ENCODE measurements at regions not wholly inside any gene's neighbourhood (a gene's known extent, or its start where the extent isn't known, plus 50 kb on each side); places are given as distances from the start of the nearest gene placed in this dataset.

DNA sequence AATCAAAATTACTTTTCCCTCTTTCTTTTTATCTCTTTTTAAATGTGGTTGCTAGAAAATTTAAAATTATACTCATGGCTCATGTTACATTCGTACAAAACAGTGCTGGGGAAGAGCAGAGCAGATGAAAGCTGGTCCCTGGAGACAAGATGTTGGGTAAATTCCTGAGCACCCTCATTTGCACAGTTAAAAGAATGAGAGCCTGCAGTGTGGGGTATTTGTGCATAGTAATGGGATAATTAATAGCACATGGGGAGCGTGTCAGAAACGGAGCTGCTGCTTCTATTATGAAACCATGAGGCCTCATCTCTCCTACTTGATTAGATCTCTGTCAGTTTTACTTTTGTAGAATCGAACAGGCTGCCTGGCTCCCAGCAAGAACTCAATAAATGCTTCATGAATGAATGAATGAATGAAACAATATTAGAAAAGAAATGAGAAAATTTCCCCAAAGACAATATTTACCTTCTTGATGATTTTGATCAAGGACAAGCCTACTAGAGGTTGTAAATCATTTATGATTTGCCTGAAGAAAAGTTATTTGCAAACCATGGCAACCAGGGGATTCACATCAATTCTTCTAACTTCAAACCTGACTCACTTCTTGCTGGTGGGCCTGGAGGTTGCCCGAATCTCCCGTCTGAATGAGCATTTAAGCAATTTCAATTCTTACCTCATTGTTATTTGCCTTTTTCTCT, 177.2 kb upstream of the TUT7 start:
- DNase-seq (ENCODE audit: low read depth), result no peak

- no peak for DNase-seq (ENCODE audit: low read depth)
Observed at GRCh38 chr9:86529496-86530275, 175.5 kb upstream of the TUT7 start.

GRCh38 chr9:86526021-86526420, 171.8 kb upstream of the TUT7 start:
- no peak for DNase-seq (ENCODE audit: low read depth)

DNA sequence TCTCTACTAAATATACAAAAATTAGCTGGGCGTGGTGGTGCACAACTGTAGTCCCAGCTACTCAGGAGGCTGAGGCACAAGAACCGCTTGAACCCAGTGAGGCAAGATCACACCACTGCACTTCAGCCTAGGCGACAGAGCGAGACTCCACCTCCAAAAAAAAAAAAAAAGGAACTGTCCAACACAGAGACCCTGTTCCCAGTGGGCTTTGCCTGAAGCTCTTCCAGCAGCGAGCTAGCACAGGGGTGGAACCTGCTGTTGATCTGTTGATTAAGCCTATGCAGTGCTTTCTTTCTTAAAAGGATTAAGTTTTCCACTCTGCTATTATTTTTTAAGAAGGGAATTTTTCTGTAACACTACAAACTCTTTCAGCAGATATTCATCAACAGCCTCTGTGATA, 171.0 kb upstream of the TUT7 start:
- no peak for DNase-seq (ENCODE audit: low read depth)

DNA sequence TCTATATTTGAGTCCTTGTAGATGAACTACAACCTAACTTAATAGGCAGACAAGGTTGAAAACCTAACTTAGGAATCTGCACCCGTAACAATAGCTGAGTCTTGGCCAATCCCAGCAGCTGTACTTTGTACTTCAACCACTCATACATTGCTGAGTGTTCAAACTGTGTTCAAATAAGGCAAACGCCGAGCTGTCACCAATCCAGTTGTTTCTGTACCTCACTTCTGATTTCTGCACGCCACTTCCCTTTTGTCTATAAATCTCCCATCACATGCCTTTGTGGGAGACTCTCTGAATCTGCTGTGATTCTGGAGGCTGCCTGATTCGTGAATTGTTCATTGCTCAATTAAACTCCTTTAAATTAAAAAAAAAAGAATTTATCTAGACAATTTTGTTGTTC, 167.8 kb upstream of the TUT7 start:
- DNase-seq (ENCODE audit: low read depth), result no peak

- no peak for DNase-seq (ENCODE audit: low read depth)
Observed at GRCh38 chr9:86521322-86521721, 167.1 kb upstream of the TUT7 start.

DNA sequence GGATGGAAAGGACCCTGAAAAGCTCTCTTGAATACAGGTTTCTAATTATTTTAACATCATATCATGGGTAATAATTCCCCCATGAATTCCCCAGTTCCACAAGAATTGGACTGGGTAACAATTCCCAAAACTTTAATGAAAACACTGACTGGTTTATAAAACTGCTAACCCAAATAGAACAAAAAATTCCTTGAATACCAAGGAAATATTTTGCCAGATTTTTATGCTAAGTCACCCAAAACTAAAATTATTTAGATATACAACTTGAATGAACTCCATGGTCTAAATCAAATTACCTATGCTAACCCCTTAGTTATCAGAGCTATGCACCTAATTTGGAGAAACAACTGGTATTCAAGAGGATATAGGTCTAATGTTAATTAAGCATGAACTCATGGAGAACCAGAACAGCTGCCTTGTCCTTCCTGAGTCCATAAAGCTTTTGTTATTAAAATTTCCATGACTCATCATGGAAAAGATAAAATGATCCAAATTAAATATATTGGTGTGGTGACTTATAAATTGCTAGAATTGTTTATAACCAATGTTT, 164.9 kb upstream of the TUT7 start:
- no peak for DNase-seq (ENCODE audit: low read depth)

DNA sequence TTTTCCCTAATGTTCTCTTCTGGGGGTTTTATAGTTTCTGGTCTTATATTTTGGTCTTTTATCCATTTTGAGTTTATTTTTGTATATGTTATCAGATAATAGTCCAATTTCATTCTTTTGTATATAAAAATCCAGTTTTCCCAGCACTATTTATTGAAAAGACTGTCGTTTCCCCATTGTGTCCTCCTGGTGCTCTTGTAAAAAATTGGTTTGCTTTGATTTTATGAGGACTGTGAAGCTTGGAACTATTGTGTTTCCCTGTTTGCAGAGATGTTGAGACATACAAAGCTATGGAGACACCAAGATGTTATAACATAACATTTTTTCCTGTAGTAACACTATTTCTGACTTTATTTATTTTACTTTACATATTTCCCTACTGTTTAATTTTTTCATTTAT, 163.3 kb upstream of the TUT7 start:
- DNase-seq (ENCODE audit: low read depth), result no peak

- no peak for DNase-seq (ENCODE audit: low read depth)
Observed at GRCh38 chr9:86516564-86516963, 162.4 kb upstream of the TUT7 start.

GRCh38 chr9:86515221-86515620, 161.0 kb upstream of the TUT7 start:
- no peak for DNase-seq (ENCODE audit: low read depth)

- DNase-seq (ENCODE audit: low read depth), result no peak
Observed at GRCh38 chr9:86513429-86513828, 159.2 kb upstream of the TUT7 start.

DNA sequence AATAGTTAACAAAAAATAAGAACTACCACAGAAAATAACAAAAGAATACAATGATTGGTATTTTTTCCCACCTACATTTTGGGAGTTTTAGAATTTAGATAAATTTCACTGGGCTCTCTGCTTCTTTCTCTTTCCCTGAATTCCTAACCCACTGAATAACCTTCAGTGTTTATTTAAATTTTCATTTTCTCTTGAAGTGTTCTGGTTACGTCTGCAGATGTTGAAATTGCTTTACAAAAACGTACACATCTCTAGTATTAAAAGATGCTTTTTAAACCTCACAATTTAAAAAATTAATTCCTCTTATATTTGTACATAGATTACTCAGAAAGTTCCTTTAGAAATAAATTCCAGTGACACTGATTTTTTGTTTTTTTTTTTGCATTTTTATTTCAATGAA, 158.7 kb upstream of the TUT7 start:
- no peak for DNase-seq (ENCODE audit: low read depth)

DNA sequence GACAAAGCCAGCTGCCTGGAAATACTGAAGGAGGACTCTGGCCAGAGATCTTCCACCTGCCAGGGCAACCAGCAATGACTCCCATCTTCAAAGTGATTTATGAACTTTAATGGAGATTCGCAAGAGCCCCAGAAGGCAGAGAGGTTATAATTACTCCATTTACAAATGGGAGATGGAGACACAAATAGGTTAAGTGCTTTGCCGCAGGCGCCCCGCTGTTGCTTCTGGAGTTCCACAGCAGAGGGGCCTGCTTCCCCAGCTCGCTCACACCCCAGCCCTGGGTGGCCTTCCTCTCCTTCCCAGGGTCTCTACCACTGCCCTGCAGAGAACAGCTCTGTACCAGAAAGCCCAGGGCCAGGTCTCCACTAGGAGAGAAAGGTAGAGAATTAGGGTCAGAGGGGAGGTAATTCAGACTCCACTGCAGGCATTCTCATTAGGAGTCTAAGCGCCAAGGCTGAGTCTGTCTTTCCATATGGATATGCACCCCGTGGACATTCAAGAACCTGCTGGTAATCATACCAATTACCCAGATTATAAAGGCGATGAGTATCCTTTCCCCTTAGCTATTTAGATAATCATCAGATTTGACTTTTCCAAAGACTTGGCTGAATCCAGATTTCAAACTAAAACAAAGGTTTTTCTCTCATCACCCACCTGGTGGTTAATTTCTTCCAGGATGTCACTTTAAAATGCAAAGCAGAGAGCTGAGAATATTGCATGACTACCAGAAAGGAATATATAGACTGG, 157.6 kb upstream of the TUT7 start:
- no peak for DNase-seq (ENCODE audit: low read depth)

- DNase-seq (ENCODE audit: low read depth), result no peak
Observed at GRCh38 chr9:86508208-86508903, 154.1 kb upstream of the TUT7 start.

- DNase-seq (ENCODE audit: low read depth), result no peak
Observed at GRCh38 chr9:86507212-86507630, 153.0 kb upstream of the TUT7 start.

GRCh38 chr9:86503942-86504341, 149.7 kb upstream of the TUT7 start:
- no peak for DNase-seq (ENCODE audit: low read depth)

DNA sequence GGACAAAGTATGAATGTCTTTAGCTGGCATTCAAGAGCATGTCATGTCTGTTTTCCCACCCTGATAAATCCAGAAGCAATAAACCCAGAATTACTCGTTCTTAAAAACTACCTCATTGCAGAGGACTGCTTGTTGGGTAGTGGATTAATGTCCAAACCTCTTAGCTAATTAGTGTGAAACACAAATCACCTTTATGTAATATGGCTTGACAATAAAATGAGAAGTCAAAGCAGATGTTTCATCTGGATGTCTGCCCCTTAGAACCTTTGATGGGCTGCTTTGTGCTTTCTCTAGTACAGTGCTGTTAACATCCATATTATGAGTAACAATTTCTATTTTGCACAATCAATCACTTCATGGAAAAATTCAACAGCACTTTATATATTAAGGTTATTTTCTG, 149.1 kb upstream of the TUT7 start:
- peak; percentile 42 for DNase-seq (ENCODE audit: low read depth)

DNA sequence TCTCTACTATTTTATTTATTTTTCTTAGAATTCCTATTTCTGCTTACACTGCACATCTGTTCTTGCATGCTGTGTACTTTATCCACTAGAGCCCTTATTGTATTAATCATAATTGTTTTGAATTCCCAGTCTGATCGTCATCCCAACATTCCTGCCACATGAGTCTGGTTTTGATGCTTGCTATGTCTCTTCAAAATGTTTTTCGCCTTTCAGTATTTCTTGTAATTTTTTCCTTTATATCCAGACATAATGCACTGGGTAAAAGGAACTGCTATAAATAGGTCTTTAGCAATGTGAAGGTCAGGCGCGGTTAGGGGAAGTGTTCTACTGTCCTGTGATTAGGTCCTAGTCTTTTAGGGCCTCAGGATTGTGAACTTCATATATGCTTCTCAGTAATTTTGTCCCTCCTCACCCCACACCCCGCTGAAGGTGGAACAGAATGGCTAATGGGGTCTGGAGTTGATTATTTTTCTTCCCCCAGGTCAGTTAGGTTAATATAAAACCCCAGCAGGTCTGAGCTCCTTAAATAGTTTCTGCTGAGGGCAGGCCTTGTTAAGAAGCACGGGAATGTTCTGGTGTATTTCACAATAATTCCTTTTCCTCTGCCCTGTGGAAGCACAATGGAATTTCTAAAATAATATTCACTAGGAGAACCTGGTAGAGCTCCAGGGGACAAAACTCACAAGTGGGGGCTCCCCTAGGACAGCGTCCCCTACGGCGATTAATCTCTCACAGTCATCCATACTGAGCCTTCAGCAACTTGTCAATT, 146.6 kb upstream of the TUT7 start:
- DNase-seq (ENCODE audit: low read depth), result peak; percentile 84

DNA sequence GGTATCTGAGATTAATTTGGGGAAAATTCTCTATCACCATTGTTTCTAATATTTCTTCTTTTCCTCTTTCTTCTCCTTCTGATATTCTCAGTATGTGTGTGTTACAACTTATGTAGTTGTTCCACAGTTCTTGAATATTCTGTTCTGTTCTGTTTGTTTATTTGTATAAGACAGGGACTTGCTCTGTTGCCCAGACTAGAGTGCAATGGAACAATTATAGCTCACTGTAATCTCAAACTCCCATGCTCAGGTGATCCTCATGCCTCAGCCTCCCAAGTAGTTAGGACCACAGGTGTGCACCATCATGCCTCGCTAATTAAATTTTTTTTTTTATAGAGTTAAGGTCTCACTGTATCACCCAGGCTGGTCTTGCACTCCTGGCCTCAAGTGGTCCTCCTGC, 145.8 kb upstream of the TUT7 start:
- DNase-seq (ENCODE audit: low read depth), result no peak

GRCh38 chr9:86494644-86495111, 140.5 kb upstream of the TUT7 start:
- peak; percentile 64 for DNase-seq (ENCODE audit: low read depth)
